ENCODE measurements at regions not wholly inside any gene's neighbourhood (a gene's known extent, or its start where the extent isn't known, plus 50 kb on each side); places are given as distances from the start of the nearest gene placed in this dataset.

DNA sequence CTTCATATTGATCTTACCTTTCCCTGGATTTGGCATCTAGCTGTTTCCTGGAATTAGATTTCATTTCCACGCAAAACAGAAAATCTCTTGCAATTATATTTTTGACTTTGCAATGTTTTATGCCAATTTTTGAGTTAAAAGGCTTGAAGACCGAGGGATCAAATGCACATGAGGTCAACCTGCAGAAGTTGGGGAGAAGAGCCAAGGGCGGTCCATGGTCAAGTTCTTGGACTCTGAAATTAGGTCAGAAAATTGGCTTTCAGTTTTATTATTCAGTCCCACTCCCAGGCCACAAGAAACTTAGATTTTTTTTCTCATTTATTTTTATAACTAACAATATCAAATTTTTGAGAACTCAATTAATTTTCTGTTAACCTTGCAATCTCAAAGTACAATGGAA, 499.1 kb upstream of the USP24 start:
- TF ChIP-seq, protein P1, sequence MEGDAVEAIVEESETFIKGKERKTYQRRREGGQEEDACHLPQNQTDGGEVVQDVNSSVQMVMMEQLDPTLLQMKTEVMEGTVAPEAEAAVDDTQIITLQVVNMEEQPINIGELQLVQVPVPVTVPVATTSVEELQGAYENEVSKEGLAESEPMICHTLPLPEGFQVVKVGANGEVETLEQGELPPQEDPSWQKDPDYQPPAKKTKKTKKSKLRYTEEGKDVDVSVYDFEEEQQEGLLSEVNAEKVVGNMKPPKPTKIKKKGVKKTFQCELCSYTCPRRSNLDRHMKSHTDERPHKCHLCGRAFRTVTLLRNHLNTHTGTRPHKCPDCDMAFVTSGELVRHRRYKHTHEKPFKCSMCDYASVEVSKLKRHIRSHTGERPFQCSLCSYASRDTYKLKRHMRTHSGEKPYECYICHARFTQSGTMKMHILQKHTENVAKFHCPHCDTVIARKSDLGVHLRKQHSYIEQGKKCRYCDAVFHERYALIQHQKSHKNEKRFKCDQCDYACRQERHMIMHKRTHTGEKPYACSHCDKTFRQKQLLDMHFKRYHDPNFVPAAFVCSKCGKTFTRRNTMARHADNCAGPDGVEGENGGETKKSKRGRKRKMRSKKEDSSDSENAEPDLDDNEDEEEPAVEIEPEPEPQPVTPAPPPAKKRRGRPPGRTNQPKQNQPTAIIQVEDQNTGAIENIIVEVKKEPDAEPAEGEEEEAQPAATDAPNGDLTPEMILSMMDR (IDR thresholded peaks at IDR 0.05), result no peak
- TF ChIP-seq POLR2AphosphoS5 (IDR thresholded peaks at IDR 0.05), result no peak
- TF ChIP-seq POLR2A (IDR thresholded peaks at IDR 0.05; ENCODE audit: low read depth), result no peak
